Effector memory CD4-positive, alpha-beta T cell (primary cell): ENCODE measurements at regions not wholly inside any gene's neighbourhood (a gene's known extent, or its start where the extent isn't known, plus 50 kb on each side); places are given as distances from the start of the nearest gene placed in this dataset.
A peak's percentile ranks its signal among the peaks of the same experiment; 100 is the strongest.

ENCODE experiments used
- DNase-seq, 3 donors: peaks; one replicate each; pipeline ENCODE4 v3.0.0-alpha.2; 2020
- H3K27ac ChIP-seq: 2 replicates; pipeline ENCODE4 v1.7.0; 2013; ENCODE audit warnings: mild to moderate bottlenecking, low read length, moderate library complexity; ENCODE audit not compliant: insufficient read depth, poor library complexity, severe bottlenecking
- H3K27me3 ChIP-seq: replicated peaks from 2 replicates; pipeline ENCODE4 v1.7.0; 2013; ENCODE audit warnings: mild to moderate bottlenecking, low read length; ENCODE audit not compliant: insufficient read depth, control insufficient read depth, poor library complexity, severe bottlenecking
- H3K36me3 ChIP-seq: 2 replicates; pipeline ENCODE4 v1.7.0; 2013; ENCODE audit warnings: mild to moderate bottlenecking, low read length, moderate library complexity; ENCODE audit not compliant: control insufficient read depth, insufficient read depth
- H3K4me1 ChIP-seq: 2 replicates; pipeline ENCODE4 v1.7.0; 2013; ENCODE audit warnings: low read length, mild to moderate bottlenecking; ENCODE audit not compliant: control insufficient read depth, insufficient read depth, poor library complexity, severe bottlenecking
- H3K4me3 ChIP-seq: 2 replicates; pipeline ENCODE4 v1.7.0; 2013; ENCODE audit warnings: low read length, low read depth, mild to moderate bottlenecking; ENCODE audit not compliant: insufficient read depth, poor library complexity, severe bottlenecking
- H3K9me3 ChIP-seq: 2 replicates; pipeline ENCODE4 v1.7.0; 2013; ENCODE audit warnings: mild to moderate bottlenecking, low read length, moderate library complexity; ENCODE audit not compliant: control insufficient read depth

DNA sequence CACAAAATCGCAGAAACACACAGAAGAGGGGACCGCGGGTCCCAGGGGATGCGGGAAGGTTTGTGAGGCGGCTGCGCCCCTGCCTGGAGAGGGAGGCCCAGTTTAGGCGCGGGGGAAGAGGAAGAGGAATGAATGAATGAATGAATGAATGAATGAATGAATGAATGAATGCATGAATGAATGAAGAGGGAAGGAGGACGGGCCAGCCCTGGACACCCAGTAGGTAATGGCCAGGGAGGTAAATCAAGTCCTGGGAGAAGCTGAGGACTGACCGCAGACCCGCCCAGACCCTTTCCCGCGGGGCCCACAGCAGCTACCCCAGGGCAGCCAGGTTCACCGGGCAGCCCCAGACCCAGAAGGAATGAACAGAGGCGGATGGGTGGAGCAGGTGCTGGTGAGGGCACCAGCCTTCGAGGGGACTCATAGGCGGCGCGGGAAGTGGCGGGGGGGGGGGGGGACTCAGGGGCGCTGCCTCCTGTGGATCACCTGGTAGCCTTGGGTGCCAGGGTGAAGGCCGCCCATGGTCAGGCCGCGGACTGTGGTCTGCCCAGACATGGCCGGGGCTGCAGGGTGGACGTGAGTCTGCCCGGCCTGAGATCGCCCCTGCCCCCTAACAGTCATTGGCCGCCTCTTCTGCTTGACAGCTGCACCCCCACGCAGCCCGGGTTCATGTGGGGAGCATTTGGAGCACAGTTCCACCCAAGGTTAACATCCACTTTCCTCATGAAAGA is 192.0 kb upstream of the PDE10A start:
- Histone ChIP-seq H3K4me1 (peaks cover 3% of the 10 kb centered on the region), H3K36me3 (no peaks in the 10 kb centered on the region), H3K27me3 (peaks cover 3% of the 10 kb centered on the region), H3K9me3 (no peaks in the 10 kb centered on the region), H3K4me3 (no peak overlapping the region), H3K27ac (no peak overlapping the region)
- no peak for DNase-seq

DNA sequence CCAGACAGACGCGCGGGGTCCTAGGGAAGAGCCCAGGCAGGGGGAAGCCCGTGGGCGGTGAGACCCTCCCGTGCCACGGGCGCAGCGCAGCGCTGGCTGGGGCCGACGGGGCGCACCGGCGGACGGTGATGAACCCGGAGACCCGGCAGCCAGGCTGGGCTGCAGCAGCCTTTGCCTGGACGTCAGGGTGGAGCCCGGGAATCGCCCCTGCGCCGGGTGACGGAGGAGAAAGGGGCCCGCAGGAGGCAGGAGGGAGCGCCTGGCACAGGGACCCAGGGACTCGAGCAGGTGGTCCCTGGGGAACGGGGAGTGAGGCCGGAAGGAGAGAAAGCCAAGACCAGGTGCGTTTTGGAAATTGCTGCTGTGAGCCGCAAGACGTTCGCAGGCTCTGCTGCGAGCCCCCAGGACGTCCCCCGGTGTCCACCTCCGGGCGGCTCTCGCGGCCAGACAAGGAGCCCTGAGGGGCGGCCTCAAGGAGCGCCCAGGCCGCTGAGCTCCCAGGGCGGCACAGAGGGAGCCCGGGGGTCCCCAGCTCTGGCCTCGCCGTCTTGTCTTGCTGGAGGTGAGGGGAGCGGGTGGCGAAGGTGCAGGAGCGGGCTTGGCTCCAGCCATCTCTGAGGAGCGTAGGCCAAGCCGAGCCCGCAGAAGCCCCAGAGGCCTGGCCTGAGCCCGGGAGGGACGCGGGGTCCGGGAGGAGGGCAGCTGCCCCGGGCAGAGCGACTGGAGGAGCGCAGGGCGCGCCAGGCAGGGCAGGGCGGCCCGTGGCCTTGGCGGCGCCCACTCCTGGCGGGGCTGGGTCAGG is 191.2 kb upstream of the PDE10A start:
- Histone ChIP-seq H3K36me3 (no peaks in the 10 kb centered on the region), H3K4me3 (no peak overlapping the region), H3K27me3 (peaks cover 4% of the 10 kb centered on the region), H3K27ac (no peak overlapping the region), H3K4me1 (peaks cover 7% of the 10 kb centered on the region), H3K9me3 (no peaks in the 10 kb centered on the region)
- no peak for DNase-seq

DNA sequence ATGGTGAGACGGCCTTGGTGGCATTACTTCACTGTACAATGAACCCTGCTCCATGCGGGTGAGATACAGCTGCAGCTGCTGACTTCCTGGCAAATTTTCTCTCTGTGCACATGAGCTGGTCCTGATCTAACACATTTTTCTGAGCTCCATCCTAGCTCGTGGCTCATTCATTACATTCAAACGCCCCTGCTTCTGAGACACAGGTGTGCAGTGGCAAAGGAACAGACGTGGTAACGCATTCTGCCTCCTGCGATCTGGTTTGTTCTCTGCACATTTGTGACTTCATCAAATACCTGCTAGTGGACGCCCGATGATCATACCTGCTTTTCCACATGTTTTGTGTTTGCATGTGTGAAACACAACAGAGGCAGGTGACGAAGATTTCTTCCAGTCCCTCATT is 189.6 kb upstream of the PDE10A start:
- Histone ChIP-seq H3K4me3 (no peak overlapping the region), H3K4me1 (peaks cover 7% of the 10 kb centered on the region), H3K27ac (no peak overlapping the region), H3K9me3 (no peaks in the 10 kb centered on the region), H3K27me3 (peaks cover 10% of the 10 kb centered on the region), H3K36me3 (no peaks in the 10 kb centered on the region)
- DNase-seq: no peak

- H3K27ac ChIP-seq: no peak overlapping the region
- no peaks in the 10 kb centered on the region for H3K36me3 ChIP-seq
- no peak overlapping the region for H3K4me3 ChIP-seq
- peaks cover 10% of the 10 kb centered on the region for H3K27me3 ChIP-seq
- peaks cover 7% of the 10 kb centered on the region for H3K4me1 ChIP-seq
- peak in 1 of 3 donors; percentile 32 for DNase-seq
- H3K9me3 ChIP-seq: no peaks in the 10 kb centered on the region
These were observed 187.5 kb upstream of the PDE10A start for GRCh38 chr6:165850434-165851019.

DNA sequence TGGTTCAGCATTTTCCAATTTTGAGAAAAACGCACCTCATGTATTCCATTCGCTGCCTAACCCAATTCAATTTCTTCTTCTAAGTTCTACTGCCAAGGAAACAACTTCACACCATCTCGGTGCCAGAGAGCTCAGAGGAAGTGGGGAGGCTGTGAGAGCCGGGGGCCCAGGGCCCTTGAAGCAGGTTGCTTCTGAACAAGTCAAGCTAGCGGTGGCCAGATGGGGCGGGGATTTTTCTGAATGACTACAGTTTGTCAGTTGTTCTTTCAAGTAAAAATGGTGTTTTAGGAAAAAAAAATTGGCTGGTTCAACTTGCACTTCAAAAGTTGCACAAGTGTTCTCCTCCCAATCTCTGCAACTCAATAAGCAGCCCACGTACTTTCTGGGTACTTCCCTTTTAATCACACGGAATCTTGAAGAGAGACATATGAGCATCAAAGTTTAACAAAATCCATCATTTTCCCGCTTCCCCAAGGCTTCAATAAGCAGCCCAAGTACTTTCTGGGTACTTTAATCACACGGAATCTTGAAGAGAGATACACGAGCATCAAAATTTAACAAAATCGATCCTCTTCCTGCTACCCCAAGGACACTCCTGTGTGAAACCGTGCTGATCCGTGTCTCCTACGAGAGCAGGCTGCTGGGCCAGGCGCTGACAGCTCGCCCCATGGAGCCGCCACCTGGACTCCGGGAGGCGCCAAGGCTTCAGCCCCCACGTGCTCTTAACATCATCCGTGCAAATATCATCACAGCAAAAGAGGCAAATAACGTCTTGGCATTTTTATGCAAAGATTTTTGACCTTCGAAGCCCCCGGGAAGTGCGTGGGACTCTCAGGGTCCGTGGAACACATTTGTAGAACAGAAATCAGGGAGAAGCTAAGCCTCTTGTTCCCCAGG is 186.7 kb upstream of the PDE10A start:
- Histone ChIP-seq H3K9me3 (no peaks in the 10 kb centered on the region), H3K4me3 (no peak overlapping the region), H3K4me1 (peaks cover 7% of the 10 kb centered on the region), H3K27ac (no peak overlapping the region), H3K27me3 (peaks cover 10% of the 10 kb centered on the region), H3K36me3 (no peaks in the 10 kb centered on the region)
- no peak for DNase-seq

GRCh38 chr6:165848086-165848426 is 185.0 kb upstream of the PDE10A start:
- H3K27me3 ChIP-seq: peaks cover 10% of the 10 kb centered on the region
- no peaks in the 10 kb centered on the region for H3K9me3 ChIP-seq
- no peak overlapping the region for H3K4me3 ChIP-seq
- H3K27ac ChIP-seq: no peak overlapping the region
- H3K36me3 ChIP-seq: no peaks in the 10 kb centered on the region
- H3K4me1 ChIP-seq: peaks cover 7% of the 10 kb centered on the region
- no peak for DNase-seq

GRCh38 chr6:165847407-165848085 is 184.5 kb upstream of the PDE10A start:
- Histone ChIP-seq H3K9me3 (no peaks in the 10 kb centered on the region), H3K36me3 (no peaks in the 10 kb centered on the region), H3K27me3 (peaks cover 10% of the 10 kb centered on the region), H3K4me3 (no peak overlapping the region), H3K4me1 (peaks cover 7% of the 10 kb centered on the region), H3K27ac (no peak overlapping the region)
- no peak for DNase-seq

DNA sequence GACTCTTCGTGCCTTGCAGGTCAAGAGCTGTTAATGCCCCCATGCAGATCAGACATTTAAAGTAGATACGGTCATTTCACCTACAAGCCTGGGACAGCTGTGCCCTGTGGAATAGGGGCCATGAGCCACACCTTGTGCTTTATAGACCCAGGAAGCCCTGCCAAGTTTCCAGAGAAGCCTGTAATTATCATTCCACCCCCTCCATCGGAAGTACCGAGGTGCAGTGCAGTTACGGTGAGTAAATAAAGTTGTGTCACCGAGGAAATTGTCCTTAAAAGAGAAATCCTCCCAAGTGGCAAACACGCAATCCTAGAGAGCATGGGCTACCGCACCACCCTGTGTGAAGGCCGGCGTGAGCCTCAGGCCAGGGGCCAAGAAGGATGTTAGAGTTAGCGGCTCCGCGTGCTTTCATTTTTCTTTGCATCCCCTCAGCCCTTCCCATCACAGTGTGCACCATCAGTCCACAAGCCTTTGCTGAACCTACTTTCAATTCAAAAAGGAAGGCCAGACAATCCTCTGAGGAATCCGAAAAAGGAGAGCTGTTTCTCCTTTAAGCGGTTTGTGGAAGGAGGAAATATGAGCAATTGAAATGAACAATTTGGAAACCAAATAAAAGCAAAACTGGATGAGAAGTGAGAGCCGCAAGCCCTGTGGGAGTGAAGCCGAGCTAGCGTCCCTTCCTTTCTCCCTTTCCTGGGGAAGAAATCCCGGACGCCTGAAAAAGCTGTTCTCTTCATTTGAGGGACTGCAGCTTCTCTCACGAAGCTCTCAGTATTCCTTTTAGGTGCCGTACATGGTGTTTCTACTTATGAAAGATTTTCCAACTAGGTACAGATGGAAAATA is 183.3 kb upstream of the PDE10A start:
- H3K4me3 ChIP-seq: no peak overlapping the region
- DNase-seq: no peak
- H3K9me3 ChIP-seq: no peaks in the 10 kb centered on the region
- no peak overlapping the region for H3K27ac ChIP-seq
- no peaks in the 10 kb centered on the region for H3K36me3 ChIP-seq
- peaks cover 10% of the 10 kb centered on the region for H3K27me3 ChIP-seq
- H3K4me1 ChIP-seq: peaks cover 7% of the 10 kb centered on the region

- H3K27me3 ChIP-seq: peaks cover 10% of the 10 kb centered on the region
- DNase-seq: no peak
- H3K27ac ChIP-seq: no peak overlapping the region
- no peaks in the 10 kb centered on the region for H3K36me3 ChIP-seq
- H3K4me3 ChIP-seq: no peak overlapping the region
- H3K9me3 ChIP-seq: no peaks in the 10 kb centered on the region
- peaks cover 7% of the 10 kb centered on the region for H3K4me1 ChIP-seq
These were observed 182.5 kb upstream of the PDE10A start for GRCh38 chr6:165845493-165845892.
